ENCODE measurements at regions not wholly inside any gene's neighbourhood (a gene's known extent, or its start where the extent isn't known, plus 50 kb on each side); places are given as distances from the start of the nearest gene placed in this dataset.
"Not testable (repeated sequence)": the region's sequence is repeated elsewhere in the genome, so short reads cannot be mapped to it uniquely, and the experiment has no call there.

DNA sequence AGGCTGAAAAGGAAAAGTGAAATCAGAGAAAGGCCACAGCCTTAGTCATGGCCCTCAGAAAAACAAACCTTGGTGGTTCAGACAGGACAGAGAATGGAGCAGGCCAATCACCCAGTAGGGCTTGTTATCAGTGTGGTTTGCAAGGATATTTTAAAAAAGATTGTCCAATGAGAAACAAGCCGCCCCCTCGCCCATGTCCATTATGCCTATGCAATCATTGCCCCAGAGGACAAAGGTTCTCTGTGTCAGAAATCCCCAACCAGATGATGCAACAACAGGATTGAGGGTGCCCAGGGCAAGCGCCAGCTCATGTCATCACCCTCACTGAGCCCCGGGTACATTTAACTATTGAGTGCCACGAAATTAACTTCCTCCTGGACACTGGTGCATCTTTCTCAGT lies 326.7 kb downstream of the SRGAP2C start:
- TF ChIP-seq, protein P1, sequence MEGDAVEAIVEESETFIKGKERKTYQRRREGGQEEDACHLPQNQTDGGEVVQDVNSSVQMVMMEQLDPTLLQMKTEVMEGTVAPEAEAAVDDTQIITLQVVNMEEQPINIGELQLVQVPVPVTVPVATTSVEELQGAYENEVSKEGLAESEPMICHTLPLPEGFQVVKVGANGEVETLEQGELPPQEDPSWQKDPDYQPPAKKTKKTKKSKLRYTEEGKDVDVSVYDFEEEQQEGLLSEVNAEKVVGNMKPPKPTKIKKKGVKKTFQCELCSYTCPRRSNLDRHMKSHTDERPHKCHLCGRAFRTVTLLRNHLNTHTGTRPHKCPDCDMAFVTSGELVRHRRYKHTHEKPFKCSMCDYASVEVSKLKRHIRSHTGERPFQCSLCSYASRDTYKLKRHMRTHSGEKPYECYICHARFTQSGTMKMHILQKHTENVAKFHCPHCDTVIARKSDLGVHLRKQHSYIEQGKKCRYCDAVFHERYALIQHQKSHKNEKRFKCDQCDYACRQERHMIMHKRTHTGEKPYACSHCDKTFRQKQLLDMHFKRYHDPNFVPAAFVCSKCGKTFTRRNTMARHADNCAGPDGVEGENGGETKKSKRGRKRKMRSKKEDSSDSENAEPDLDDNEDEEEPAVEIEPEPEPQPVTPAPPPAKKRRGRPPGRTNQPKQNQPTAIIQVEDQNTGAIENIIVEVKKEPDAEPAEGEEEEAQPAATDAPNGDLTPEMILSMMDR (IDR thresholded peaks at IDR 0.05) = not testable (repeated sequence)
- TF ChIP-seq EP300, POLR2AphosphoS5 (IDR thresholded peaks at IDR 0.05): not testable (repeated sequence)

Measured in upper lobe of left lung (tissue), 4 donors.